ENCODE measurements at regions not wholly inside any gene's neighbourhood (a gene's known extent, or its start where the extent isn't known, plus 50 kb on each side); places are given as distances from the start of the nearest gene placed in this dataset.

- Histone ChIP-seq H3K27me3 (ENCODE audit: control insufficient read depth, insufficient read depth, low read length) (no peaks in the 10 kb centered on the region), H3K36me3 (ENCODE audit: control insufficient read depth, insufficient read depth, low read length) (no peaks in the 10 kb centered on the region), H3K4me3 (ENCODE audit: low read depth, low read length) (no peak overlapping the region)
- TF ChIP-seq CTCF (IDR thresholded peaks at IDR 0.05; ENCODE audit: insufficient read depth, low read depth, low read length): no peak
- no peak for DNase-seq (ENCODE audit: low read depth)
- POLR2A ChIA-PET: no interaction called here
- CTCF ChIA-PET: no interaction called here
Observed at GRCh38 chrX:122566401-122566800, 617.7 kb upstream of the GRIA3 start.

- ChIA-PET CTCF (no interaction called here), POLR2A (no interaction called here)
- no peak for DNase-seq (ENCODE audit: low read depth)
- no peak for TF ChIP-seq CTCF (IDR thresholded peaks at IDR 0.05; ENCODE audit: insufficient read depth, low read depth, low read length)
- Histone ChIP-seq H3K4me3 (ENCODE audit: low read depth, low read length) (no peak overlapping the region), H3K27me3 (ENCODE audit: control insufficient read depth, insufficient read depth, low read length) (no peaks in the 10 kb centered on the region), H3K36me3 (ENCODE audit: control insufficient read depth, insufficient read depth, low read length) (no peaks in the 10 kb centered on the region)
Observed at GRCh38 chrX:122567911-122568310, 616.2 kb upstream of the GRIA3 start.

- Histone ChIP-seq H3K36me3 (ENCODE audit: control insufficient read depth, insufficient read depth, low read length) (no peaks in the 10 kb centered on the region), H3K4me3 (ENCODE audit: low read depth, low read length) (no peak overlapping the region), H3K27me3 (ENCODE audit: control insufficient read depth, insufficient read depth, low read length) (no peaks in the 10 kb centered on the region)
- POLR2A ChIA-PET: no interaction called here
- no peak for DNase-seq (ENCODE audit: low read depth)
- no peak for TF ChIP-seq CTCF (IDR thresholded peaks at IDR 0.05; ENCODE audit: insufficient read depth, low read depth, low read length)
- CTCF ChIA-PET: no interaction called here
Observed at GRCh38 chrX:122572461-122572860, 611.6 kb upstream of the GRIA3 start.

- DNase-seq (ENCODE audit: low read depth): no peak
- Histone ChIP-seq H3K36me3 (ENCODE audit: control insufficient read depth, insufficient read depth, low read length) (no peaks in the 10 kb centered on the region), H3K4me3 (ENCODE audit: low read depth, low read length) (no peak overlapping the region), H3K27me3 (ENCODE audit: control insufficient read depth, insufficient read depth, low read length) (no peaks in the 10 kb centered on the region)
- TF ChIP-seq CTCF (IDR thresholded peaks at IDR 0.05; ENCODE audit: insufficient read depth, low read depth, low read length): no peak
- ChIA-PET POLR2A (no interaction called here), CTCF (interaction anchor here (0.7 kb wide), 1 partner anchor 627 kb away, joined by 3 read pairs; no protein-coding TSS in a partner anchor)
Observed at GRCh38 chrX:122579036-122579435, 605.0 kb upstream of the GRIA3 start.

- no peaks in the 10 kb centered on the region for H3K36me3 ChIP-seq (ENCODE audit: control insufficient read depth, insufficient read depth, low read length)
- CTCF ChIA-PET: interaction anchor here (0.7 kb wide), 1 partner anchor 627 kb away, joined by 3 read pairs; no protein-coding TSS in a partner anchor
- POLR2A ChIA-PET: no interaction called here
- no peaks in the 10 kb centered on the region for H3K27me3 ChIP-seq (ENCODE audit: control insufficient read depth, insufficient read depth, low read length)
- TF ChIP-seq CTCF (IDR thresholded peaks at IDR 0.05; ENCODE audit: insufficient read depth, low read depth, low read length): no peak
- H3K4me3 ChIP-seq (ENCODE audit: low read depth, low read length): no peak overlapping the region
- DNase-seq (ENCODE audit: low read depth): peak; percentile 43
Observed at GRCh38 chrX:122579526-122579925, 604.6 kb upstream of the GRIA3 start.
